K562 (cell line): ENCODE measurements at regions not wholly inside any gene's neighbourhood (a gene's known extent, or its start where the extent isn't known, plus 50 kb on each side); places are given as distances from the start of the nearest gene placed in this dataset.

Experiments
- ATAC-seq: fragments of 200-7000 bp; cut with Tn5 transposase; 3 replicates; pipeline ENCODE4 v1.9.1; 2020; ENCODE audit warnings: moderate library complexity
- BruUV-seq: library from RNA; stranded (reverse); fragments of 400-500 nt; replicated peaks from 2 replicates; lab custom pipeline; 2021; lab: Mats Ljungman, UMichigan
- CTCF ChIA-PET: fragments of 300-600 bp; formaldehyde crosslinking; extraction: SDS; loops from one replicate; lab custom pipeline; 2021; ENCODE audit warnings: low intra/inter-chr PET ratio; lab: Yijun Ruan, JAX
- POLR2A ChIA-PET: fragments of 300-600, 350-650 bp; sonication (Branson Sonifier 250); formaldehyde crosslinking; extraction: SDS; loops from one replicate; lab custom pipeline; 2021; ENCODE audit warnings: antibody characterized with exemption, inconsistent platforms; lab: Yijun Ruan, JAX
- DNase-seq, 4 experiments: peaks; one replicate each; pipeline versions ENCODE4 v3.0.0 to v3.0.0-alpha.2; 2011 to 2018; ENCODE audit warnings: low spot score in 3 of 4, mixed read lengths in 3 of 4; ENCODE audit errors: extremely low read depth in 1 of 4
- FAIRE-seq: peaks from 2 replicates; lab custom pipeline; 2011; peaks lifted over from hg19 to GRCh38; lab: Jason Lieb, UNC
- H2AFZ ChIP-seq: 2 replicates; pipeline ENCODE4 v1.6.0; 2011; ENCODE audit warnings: low read depth, low read length, control low read depth, inconsistent platforms
- H3K27ac ChIP-seq: fragments of 200-600 bp; 3 replicates; pipeline ENCODE4 v1.8.0; 2011; ENCODE audit warnings: low read depth, mild to moderate bottlenecking, control low read depth, inconsistent platforms, low read length, moderate library complexity, mixed read lengths; ENCODE audit errors: extremely low read depth
- H3K27me3 ChIP-seq, 2 experiments: fragments of 300-600 bp in 1 of 2; 2 replicates in 1 of 2; 3 replicates in 1 of 2; pipeline versions ENCODE4 v1.6.0 to v1.8.0; 2011; ENCODE audit warnings: inconsistent platforms in 2 of 2, low read length in 2 of 2, mild to moderate bottlenecking in 1 of 2, mixed read lengths in 1 of 2, moderate library complexity in 1 of 2; ENCODE audit not compliant: control insufficient read depth in 2 of 2, insufficient read depth in 2 of 2
- H3K36me3 ChIP-seq: fragments of 300-600 bp; 3 replicates; pipeline ENCODE4 v1.8.0; 2011; ENCODE audit warnings: mild to moderate bottlenecking, low read length, inconsistent platforms; ENCODE audit not compliant: control insufficient read depth, insufficient read depth
- H3K4me1 ChIP-seq, 2 experiments: fragments of 200-600 bp in 1 of 2; replicated peaks in 1 of 2; 2 replicates in 1 of 2; 3 replicates in 1 of 2; pipeline versions ENCODE4 v1.5.1 to v1.8.0; 2011; ENCODE audit warnings: inconsistent platforms in 2 of 2, low read length in 2 of 2, mild to moderate bottlenecking in 1 of 2, mixed read lengths in 1 of 2, moderate library complexity in 1 of 2; ENCODE audit not compliant: control insufficient read depth in 2 of 2, insufficient read depth in 2 of 2
- H3K4me2 ChIP-seq: 2 replicates; pipeline ENCODE4 v1.6.1; 2011; ENCODE audit warnings: low read length, control low read depth, inconsistent platforms, mixed read lengths; ENCODE audit not compliant: insufficient read depth
- H3K4me3 ChIP-seq: fragments of 200-600 bp; sonication (generic), shearing (Covaris generic); 2 replicates; pipeline ENCODE4 v1.5.1; 2016; ENCODE audit warnings: control low read depth, inconsistent platforms
- H3K79me2 ChIP-seq: fragments of 200-600 bp; 3 replicates; pipeline ENCODE4 v1.8.0; 2011; ENCODE audit warnings: low read length, inconsistent platforms; ENCODE audit not compliant: control insufficient read depth, insufficient read depth
- H3K9ac ChIP-seq, 2 experiments: 2 replicates each; pipeline versions ENCODE4 v1.6.0 to v1.6.1; 2011; ENCODE audit warnings: low read depth in 2 of 2, low read length in 2 of 2, control low read depth in 1 of 2, inconsistent platforms in 1 of 2, mild to moderate bottlenecking in 1 of 2, mixed read lengths in 1 of 2; ENCODE audit not compliant: insufficient read depth in 1 of 2
- H3K9me1 ChIP-seq: one replicate; pipeline ENCODE4 v1.6.0; 2011; ENCODE audit warnings: inconsistent platforms, mild to moderate bottlenecking, low read length, moderate library complexity; ENCODE audit not compliant: control insufficient read depth, insufficient read depth
- H3K9me3 ChIP-seq: replicated peaks from 2 replicates; pipeline ENCODE4 v1.5.1; 2011; ENCODE audit warnings: low read depth, low read length, inconsistent platforms; ENCODE audit not compliant: control insufficient read depth, insufficient read depth
- H4K20me1 ChIP-seq: replicated peaks from 2 replicates; pipeline ENCODE4 v1.6.1; 2011; ENCODE audit warnings: low read length, inconsistent platforms, mixed read lengths; ENCODE audit not compliant: control insufficient read depth, insufficient read depth
- RREB1 ChIP-seq: fragments of 250-450 bp; sonication (Bioruptor Pico); IDR thresholded peaks from 2 replicates; pipeline ENCODE4 v1.4.0; 2020
- WGBS: fragments of 100-300 bp; shearing (Covaris generic); methylation state at CpG from one replicate; pipeline ENCODE4 v1.1.6; 2016; ENCODE audit warnings: low coverage, mixed read lengths; ENCODE audit not compliant: insufficient coverage; ENCODE audit errors: missing lambda C conversion rate; 5-methylcytosine and 5-hydroxymethylcytosine counted together
- in situ Hi-C: fragments of 300-500 bp; cut with MboI; formaldehyde crosslinking; loops from 4 replicates; pipeline ENCODE4 v1.15.0; 2018; ENCODE audit warnings: inconsistent platforms, mixed read lengths
- intact Hi-C: fragments of 100-400 bp; cut with micrococcal nuclease; formaldehyde crosslinking; loops from 2 replicates; pipeline ENCODE4 v1.14.2; 2022

DNA sequence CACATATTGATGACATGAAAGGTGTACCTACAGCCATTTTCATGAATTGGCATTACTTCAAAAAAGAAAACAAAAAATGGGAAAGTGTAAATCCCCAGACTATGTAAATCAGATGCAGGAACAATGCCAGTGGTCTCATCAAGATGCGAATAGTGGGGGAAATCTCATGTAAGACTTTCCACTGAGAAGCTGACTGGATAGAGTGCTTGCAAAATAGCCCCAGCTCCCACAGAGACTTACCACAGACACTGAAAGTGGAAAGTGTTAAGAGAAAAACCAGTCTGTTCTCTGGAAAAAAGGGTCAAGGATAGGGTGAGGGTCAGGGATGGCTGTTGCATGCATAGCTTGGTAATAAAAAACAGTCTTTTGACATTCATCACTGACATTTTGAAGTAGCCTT is 73.2 kb upstream of the ARMCX2 start:
- FAIRE-seq: no peak
- no peak for DNase-seq
- H3K9ac ChIP-seq: no peak overlapping the region
- no peak overlapping the region for H3K4me2 ChIP-seq
- H3K27ac ChIP-seq: no peak overlapping the region
- intact Hi-C loops (no loop called here), in situ Hi-C loops (no loop called here)
- no peaks in the 10 kb centered on the region for H3K4me1 ChIP-seq
- H3K9me1 ChIP-seq: no peaks in the 10 kb centered on the region
- H3K79me2 ChIP-seq: no peaks in the 10 kb centered on the region
- no TSS peak for BruUV-seq
- no peaks in the 10 kb centered on the region for H3K27me3 ChIP-seq
- H2AFZ ChIP-seq: no peak overlapping the region
- WGBS: 0% methylated on average over 1 of the region's 1 CpG
- no peaks in the 10 kb centered on the region for H3K36me3 ChIP-seq
- no peaks in the 10 kb centered on the region for H3K9me3 ChIP-seq
- no peak overlapping the region for H3K4me3 ChIP-seq
- TF ChIP-seq RREB1 (CRISPR knock-in tag): no peak
- H4K20me1 ChIP-seq: no peaks in the 10 kb centered on the region
- no peak for ATAC-seq
- CTCF ChIA-PET: no interaction called here
- POLR2A ChIA-PET: no interaction called here
